Fibroblast of lung (primary cell): ENCODE measurements at regions not wholly inside any gene's neighbourhood (a gene's known extent, or its start where the extent isn't known, plus 50 kb on each side); places are given as distances from the start of the nearest gene placed in this dataset.

ENCODE experiments used
- DNase-seq, 2 donors: peaks; one replicate each; pipeline versions ENCODE4 v3.0.0 to v3.0.0-alpha.2; 2010; ENCODE audit warnings: low read depth in 2 of 2
- H2AFZ ChIP-seq: 2 replicates; pipeline ENCODE4 v1.5.1; 2012; ENCODE audit warnings: low read length, control low read depth, inconsistent platforms
- H3K27ac ChIP-seq: 2 replicates; pipeline ENCODE4 v1.5.1; 2011; ENCODE audit warnings: low read length, control low read depth; ENCODE audit not compliant: insufficient read depth
- H3K27me3 ChIP-seq: 2 replicates; pipeline ENCODE4 v1.5.1; 2011; ENCODE audit warnings: mild to moderate bottlenecking, low read length; ENCODE audit not compliant: control insufficient read depth, insufficient read depth
- H3K36me3 ChIP-seq: 2 replicates; pipeline ENCODE4 v1.5.1; 2011; ENCODE audit warnings: low read length; ENCODE audit not compliant: control insufficient read depth, insufficient read depth
- H3K4me1 ChIP-seq: 2 replicates; pipeline ENCODE4 v1.5.1; 2011; ENCODE audit warnings: low read length; ENCODE audit not compliant: control insufficient read depth, insufficient read depth; ENCODE audit errors: extremely low read depth
- H3K4me2 ChIP-seq: 2 replicates; pipeline ENCODE4 v1.5.1; 2011; ENCODE audit warnings: low read length, control low read depth; ENCODE audit not compliant: insufficient read depth; ENCODE audit errors: extremely low read depth
- H3K4me3 ChIP-seq, 4 experiments: fragments of 200-600 bp in 1 of 4; sonication (generic) in 1 of 4; replicated peaks in 1 of 4; 2 replicates each; pipeline ENCODE4 v1.5.1; 2011 to 2016; ENCODE audit warnings: low read length in 4 of 4, low read depth in 3 of 4, mild to moderate bottlenecking in 3 of 4, control low read depth in 2 of 4, inconsistent platforms in 1 of 4, mixed read lengths in 1 of 4; ENCODE audit not compliant: insufficient read depth in 1 of 4; ENCODE audit errors: control extremely low read depth in 1 of 4
- H3K79me2 ChIP-seq: 2 replicates; pipeline ENCODE4 v1.5.1; 2012; ENCODE audit warnings: mild to moderate bottlenecking, low read length, inconsistent platforms; ENCODE audit not compliant: control insufficient read depth, insufficient read depth
- H3K9ac ChIP-seq: 2 replicates; pipeline ENCODE4 v1.5.1; 2011; ENCODE audit warnings: mild to moderate bottlenecking, low read length, control low read depth; ENCODE audit not compliant: insufficient read depth
- H3K9me3 ChIP-seq: 2 replicates; pipeline ENCODE4 v1.5.1; 2012; ENCODE audit warnings: low read depth, low read length; ENCODE audit not compliant: control insufficient read depth, insufficient read depth
- H4K20me1 ChIP-seq: 2 replicates; pipeline ENCODE4 v1.5.1; 2011; ENCODE audit warnings: low read length; ENCODE audit not compliant: control insufficient read depth, insufficient read depth; ENCODE audit errors: extremely low read depth
- EZH2 ChIP-seq: IDR thresholded peaks from 2 replicates; pipeline ENCODE4 v1.5.1; 2012; ENCODE audit warnings: low read length, control low read depth, mild to moderate bottlenecking; ENCODE audit errors: missing control alignments
- TF ChIP-seq, protein P1 (sequence below), 2 donors: IDR thresholded peaks in 1 of 2; conservative IDR thresholded peaks in 1 of 2; 1 replicate in 1 of 2; 2 replicates in 1 of 2; pipeline ENCODE4 v1.5.1; 2011 to 2012; ENCODE audit warnings: low read length in 2 of 2, control low read depth in 1 of 2, inconsistent platforms in 1 of 2, low read depth in 1 of 2, mild to moderate bottlenecking in 1 of 2

DNA sequence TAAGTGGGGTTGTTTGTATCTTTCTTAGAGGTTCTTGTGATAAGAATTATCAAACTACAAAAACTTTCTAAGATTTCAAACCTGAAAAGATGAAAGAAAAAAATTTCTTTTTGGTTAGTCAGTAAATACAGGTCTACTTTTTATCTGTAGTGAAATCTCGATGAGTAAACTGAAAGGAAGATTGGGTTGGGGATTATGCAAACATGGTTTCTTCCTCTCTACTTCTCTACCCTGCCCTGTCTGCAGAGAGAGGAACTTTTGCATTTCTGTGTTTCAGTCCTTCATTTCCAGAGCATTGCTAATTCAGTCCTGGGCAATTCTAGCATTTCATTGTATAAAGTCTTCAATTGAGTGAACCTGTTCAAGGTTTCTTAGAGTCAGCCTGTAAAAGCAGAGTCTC lies 51.6 kb upstream of the IL2 start:
- peaks cover 3% of the 10 kb centered on the region for H3K27me3 ChIP-seq
- no peak overlapping the region for H2AFZ ChIP-seq
- H3K79me2 ChIP-seq = no peaks in the 10 kb centered on the region
- H3K9me3 ChIP-seq = no peaks in the 10 kb centered on the region
- no peak for DNase-seq
- H3K36me3 ChIP-seq = no peaks in the 10 kb centered on the region
- H3K27ac ChIP-seq = no peak overlapping the region
- H3K4me1 ChIP-seq = no peaks in the 10 kb centered on the region
- no peaks in the 10 kb centered on the region for H4K20me1 ChIP-seq
- no peak overlapping the region for H3K9ac ChIP-seq
- H3K4me2 ChIP-seq = no peak overlapping the region
- TF ChIP-seq, protein P1, sequence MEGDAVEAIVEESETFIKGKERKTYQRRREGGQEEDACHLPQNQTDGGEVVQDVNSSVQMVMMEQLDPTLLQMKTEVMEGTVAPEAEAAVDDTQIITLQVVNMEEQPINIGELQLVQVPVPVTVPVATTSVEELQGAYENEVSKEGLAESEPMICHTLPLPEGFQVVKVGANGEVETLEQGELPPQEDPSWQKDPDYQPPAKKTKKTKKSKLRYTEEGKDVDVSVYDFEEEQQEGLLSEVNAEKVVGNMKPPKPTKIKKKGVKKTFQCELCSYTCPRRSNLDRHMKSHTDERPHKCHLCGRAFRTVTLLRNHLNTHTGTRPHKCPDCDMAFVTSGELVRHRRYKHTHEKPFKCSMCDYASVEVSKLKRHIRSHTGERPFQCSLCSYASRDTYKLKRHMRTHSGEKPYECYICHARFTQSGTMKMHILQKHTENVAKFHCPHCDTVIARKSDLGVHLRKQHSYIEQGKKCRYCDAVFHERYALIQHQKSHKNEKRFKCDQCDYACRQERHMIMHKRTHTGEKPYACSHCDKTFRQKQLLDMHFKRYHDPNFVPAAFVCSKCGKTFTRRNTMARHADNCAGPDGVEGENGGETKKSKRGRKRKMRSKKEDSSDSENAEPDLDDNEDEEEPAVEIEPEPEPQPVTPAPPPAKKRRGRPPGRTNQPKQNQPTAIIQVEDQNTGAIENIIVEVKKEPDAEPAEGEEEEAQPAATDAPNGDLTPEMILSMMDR (conservative IDR thresholded peaks at IDR 0.05 in 1 of 2, IDR thresholded peaks at IDR 0.05 in 1 of 2; ENCODE audit: low read depth in 1 of 2, low read length in 2 of 2) = no peak
- TF ChIP-seq EZH2 = no peak
- no peak overlapping the region for H3K4me3 ChIP-seq
